K562 (cell line): ENCODE measurements at regions not wholly inside any gene's neighbourhood (a gene's known extent, or its start where the extent isn't known, plus 50 kb on each side); places are given as distances from the start of the nearest gene placed in this dataset.

Source experiments
- ATAC-seq: fragments of 200-7000 bp; cut with Tn5 transposase; 3 replicates; pipeline ENCODE4 v1.9.1; 2020; ENCODE audit warnings: moderate library complexity
- BruUV-seq: library from RNA; stranded (reverse); fragments of 400-500 nt; replicated peaks from 2 replicates; lab custom pipeline; 2021; lab: Mats Ljungman, UMichigan
- CTCF ChIA-PET: fragments of 300-600 bp; formaldehyde crosslinking; extraction: SDS; loops from one replicate; lab custom pipeline; 2021; ENCODE audit warnings: low intra/inter-chr PET ratio; lab: Yijun Ruan, JAX
- POLR2A ChIA-PET: fragments of 300-600, 350-650 bp; sonication (Branson Sonifier 250); formaldehyde crosslinking; extraction: SDS; loops from one replicate; lab custom pipeline; 2021; ENCODE audit warnings: antibody characterized with exemption, inconsistent platforms; lab: Yijun Ruan, JAX
- DNase-seq, 4 experiments: peaks; one replicate each; pipeline versions ENCODE4 v3.0.0 to v3.0.0-alpha.2; 2011 to 2018; ENCODE audit warnings: low spot score in 3 of 4, mixed read lengths in 3 of 4; ENCODE audit errors: extremely low read depth in 1 of 4
- FAIRE-seq: peaks from 2 replicates; lab custom pipeline; 2011; peaks lifted over from hg19 to GRCh38; lab: Jason Lieb, UNC
- H2AFZ ChIP-seq: 2 replicates; pipeline ENCODE4 v1.6.0; 2011; ENCODE audit warnings: low read depth, low read length, control low read depth, inconsistent platforms
- H3K27ac ChIP-seq: fragments of 200-600 bp; 3 replicates; pipeline ENCODE4 v1.8.0; 2011; ENCODE audit warnings: low read depth, mild to moderate bottlenecking, control low read depth, inconsistent platforms, low read length, moderate library complexity, mixed read lengths; ENCODE audit errors: extremely low read depth
- H3K27me3 ChIP-seq, 2 experiments: fragments of 300-600 bp in 1 of 2; 2 replicates in 1 of 2; 3 replicates in 1 of 2; pipeline versions ENCODE4 v1.6.0 to v1.8.0; 2011; ENCODE audit warnings: inconsistent platforms in 2 of 2, low read length in 2 of 2, mild to moderate bottlenecking in 1 of 2, mixed read lengths in 1 of 2, moderate library complexity in 1 of 2; ENCODE audit not compliant: control insufficient read depth in 2 of 2, insufficient read depth in 2 of 2
- H3K36me3 ChIP-seq: fragments of 300-600 bp; 3 replicates; pipeline ENCODE4 v1.8.0; 2011; ENCODE audit warnings: mild to moderate bottlenecking, low read length, inconsistent platforms; ENCODE audit not compliant: control insufficient read depth, insufficient read depth
- H3K4me1 ChIP-seq, 2 experiments: fragments of 200-600 bp in 1 of 2; replicated peaks in 1 of 2; 2 replicates in 1 of 2; 3 replicates in 1 of 2; pipeline versions ENCODE4 v1.5.1 to v1.8.0; 2011; ENCODE audit warnings: inconsistent platforms in 2 of 2, low read length in 2 of 2, mild to moderate bottlenecking in 1 of 2, mixed read lengths in 1 of 2, moderate library complexity in 1 of 2; ENCODE audit not compliant: control insufficient read depth in 2 of 2, insufficient read depth in 2 of 2
- H3K4me2 ChIP-seq: 2 replicates; pipeline ENCODE4 v1.6.1; 2011; ENCODE audit warnings: low read length, control low read depth, inconsistent platforms, mixed read lengths; ENCODE audit not compliant: insufficient read depth
- H3K4me3 ChIP-seq: fragments of 200-600 bp; sonication (generic), shearing (Covaris generic); 2 replicates; pipeline ENCODE4 v1.5.1; 2016; ENCODE audit warnings: control low read depth, inconsistent platforms
- H3K79me2 ChIP-seq: fragments of 200-600 bp; 3 replicates; pipeline ENCODE4 v1.8.0; 2011; ENCODE audit warnings: low read length, inconsistent platforms; ENCODE audit not compliant: control insufficient read depth, insufficient read depth
- H3K9ac ChIP-seq, 2 experiments: 2 replicates each; pipeline versions ENCODE4 v1.6.0 to v1.6.1; 2011; ENCODE audit warnings: low read depth in 2 of 2, low read length in 2 of 2, control low read depth in 1 of 2, inconsistent platforms in 1 of 2, mild to moderate bottlenecking in 1 of 2, mixed read lengths in 1 of 2; ENCODE audit not compliant: insufficient read depth in 1 of 2
- H3K9me1 ChIP-seq: one replicate; pipeline ENCODE4 v1.6.0; 2011; ENCODE audit warnings: inconsistent platforms, mild to moderate bottlenecking, low read length, moderate library complexity; ENCODE audit not compliant: control insufficient read depth, insufficient read depth
- H3K9me3 ChIP-seq: replicated peaks from 2 replicates; pipeline ENCODE4 v1.5.1; 2011; ENCODE audit warnings: low read depth, low read length, inconsistent platforms; ENCODE audit not compliant: control insufficient read depth, insufficient read depth
- H4K20me1 ChIP-seq: replicated peaks from 2 replicates; pipeline ENCODE4 v1.6.1; 2011; ENCODE audit warnings: low read length, inconsistent platforms, mixed read lengths; ENCODE audit not compliant: control insufficient read depth, insufficient read depth
- CBFB ChIP-seq: sonication (generic); formaldehyde crosslinking; IDR thresholded peaks from 2 replicates; pipeline ENCODE4 v1.4.0; 2020; ENCODE audit warnings: mild to moderate bottlenecking, missing genetic modification reagents
- ETV5 ChIP-seq: sonication (generic); formaldehyde crosslinking; IDR thresholded peaks from 2 replicates; pipeline ENCODE4 v1.4.0; 2020; ENCODE audit warnings: low read depth, mild to moderate bottlenecking, missing genetic modification reagents
- KLF1 ChIP-seq: fragments of 450-650 bp; IDR thresholded peaks from 2 replicates; pipeline ENCODE4 v1.6.1; 2016; ENCODE audit warnings: missing genetic modification characterization, missing compliant biosample characterization
- MED1 ChIP-seq: sonication (generic); formaldehyde crosslinking; IDR thresholded peaks from 2 replicates; pipeline ENCODE4 v1.8.1; 2023; ENCODE audit warnings: missing genetic modification reagents, borderline replicate concordance
- RNF219 ChIP-seq: fragments of 250-450 bp; sonication (Bioruptor Pico); IDR thresholded peaks from 2 replicates; pipeline ENCODE4 v1.5.0; 2022; ENCODE audit warnings: mild to moderate bottlenecking
- ZBTB5 ChIP-seq: fragments of 450-650 bp; IDR thresholded peaks from 2 replicates; pipeline ENCODE4 v1.6.1; 2017; ENCODE audit warnings: antibody characterized with exemption
- ZBTB8A ChIP-seq: fragments of 450-650 bp; IDR thresholded peaks from 2 replicates; pipeline ENCODE4 v1.6.1; 2018; ENCODE audit warnings: mild to moderate bottlenecking, moderate library complexity; ENCODE audit not compliant: partially characterized antibody
- ZNF12 ChIP-seq: sonication (generic); formaldehyde crosslinking; IDR thresholded peaks from 2 replicates; pipeline ENCODE4 v1.4.0; 2020; ENCODE audit warnings: mild to moderate bottlenecking, missing genetic modification reagents
- ZNF212 ChIP-seq: fragments of 450-650 bp; formaldehyde crosslinking; IDR thresholded peaks from 2 replicates; pipeline ENCODE4 v1.4.0; 2020; ENCODE audit warnings: mild to moderate bottlenecking
- ZNF316 ChIP-seq: fragments of 450-650 bp; IDR thresholded peaks from 2 replicates; pipeline ENCODE4 v1.6.1; 2016
- WGBS: fragments of 100-300 bp; shearing (Covaris generic); methylation state at CpG from one replicate; pipeline ENCODE4 v1.1.6; 2016; ENCODE audit warnings: low coverage, mixed read lengths; ENCODE audit not compliant: insufficient coverage; ENCODE audit errors: missing lambda C conversion rate; 5-methylcytosine and 5-hydroxymethylcytosine counted together
- in situ Hi-C: fragments of 300-500 bp; cut with MboI; formaldehyde crosslinking; loops from 4 replicates; pipeline ENCODE4 v1.15.0; 2018; ENCODE audit warnings: inconsistent platforms, mixed read lengths
- intact Hi-C: fragments of 100-400 bp; cut with micrococcal nuclease; formaldehyde crosslinking; loops from 2 replicates; pipeline ENCODE4 v1.14.2; 2022

GRCh38 chr13:87078947-87079795 is 592.0 kb upstream of the SLITRK5 start:
- no peak for TF ChIP-seq CBFB (CRISPR knock-in tag)
- TF ChIP-seq ZBTB8A: no peak
- no peak for TF ChIP-seq ZNF212 (CRISPR knock-in tag)
- no peak for TF ChIP-seq ZBTB5
- TF ChIP-seq ZNF316: no peak
- TF ChIP-seq ZNF12 (CRISPR knock-in tag): no peak
- TF ChIP-seq ETV5 (CRISPR knock-in tag): no peak
- no peak for TF ChIP-seq KLF1 (tag)
- TF ChIP-seq RNF219 (CRISPR knock-in tag): no peak
- TF ChIP-seq MED1 (CRISPR knock-in tag): no peak
- no peaks in the 10 kb centered on the region for H3K9me1 ChIP-seq
- H3K9me3 ChIP-seq: no peaks in the 10 kb centered on the region
- no peak overlapping the region for H3K4me2 ChIP-seq
- H3K9ac ChIP-seq: no peak overlapping the region
- BruUV-seq: no TSS peak
- ChIA-PET POLR2A (no interaction called here), CTCF (no interaction called here)
- no peaks in the 10 kb centered on the region for H3K4me1 ChIP-seq
- H4K20me1 ChIP-seq: no peaks in the 10 kb centered on the region
- H3K79me2 ChIP-seq: no peaks in the 10 kb centered on the region
- no peak overlapping the region for H3K27ac ChIP-seq
- no peaks in the 10 kb centered on the region for H3K27me3 ChIP-seq
- 3% methylated on average over 20 of the region's 34 CpGs for WGBS
- ATAC-seq: no peak
- H3K4me3 ChIP-seq: no peak overlapping the region
- no peak for DNase-seq
- H2AFZ ChIP-seq: no peak overlapping the region
- FAIRE-seq: no peak
- H3K36me3 ChIP-seq: no peaks in the 10 kb centered on the region
- in situ Hi-C loops: no loop called here
- intact Hi-C loops: no loop called here
